HFF-Myc (cell line): ENCODE measurements at regions not wholly inside any gene's neighbourhood (a gene's known extent, or its start where the extent isn't known, plus 50 kb on each side); places are given as distances from the start of the nearest gene placed in this dataset.

Experiments
- DNase-seq: peaks from one replicate; pipeline ENCODE4 v3.0.0-alpha.2; 2011; ENCODE audit warnings: low read depth; ENCODE audit errors: extremely low read depth
- H3K4me3 ChIP-seq: replicated peaks from 2 replicates; pipeline ENCODE4 v1.5.1; 2011; ENCODE audit warnings: low read depth, mild to moderate bottlenecking, control low read depth, low read length
- CTCF ChIP-seq: IDR thresholded peaks from 2 replicates; pipeline ENCODE4 v1.5.1; 2012; ENCODE audit warnings: mild to moderate bottlenecking, low read depth, low read length, control low read depth; ENCODE audit errors: missing control alignments

- TF ChIP-seq CTCF, result no peak
- no peak for DNase-seq
- H3K4me3 ChIP-seq, result no peak overlapping the region
Observed at GRCh38 chr7:415646-416525, 103.8 kb downstream of the PDGFA start.

- H3K4me3 ChIP-seq, result no peak overlapping the region
- DNase-seq, result no peak
- no peak for TF ChIP-seq CTCF
Observed at GRCh38 chr7:416761-417624, 102.7 kb downstream of the PDGFA start.

GRCh38 chr7:417625-417889 is 102.1 kb downstream of the PDGFA start:
- no peak for TF ChIP-seq CTCF
- H3K4me3 ChIP-seq, result no peak overlapping the region
- DNase-seq, result no peak

GRCh38 chr7:417973-418601 is 101.6 kb downstream of the PDGFA start:
- DNase-seq, result no peak
- TF ChIP-seq CTCF, result no peak
- no peak overlapping the region for H3K4me3 ChIP-seq

GRCh38 chr7:418636-419280 is 100.9 kb downstream of the PDGFA start:
- no peak for DNase-seq
- TF ChIP-seq CTCF, result no peak
- H3K4me3 ChIP-seq, result no peak overlapping the region
